ENCODE measurements at regions not wholly inside any gene's neighbourhood (a gene's known extent, or its start where the extent isn't known, plus 50 kb on each side); places are given as distances from the start of the nearest gene placed in this dataset.

GRCh38 chr1:170219163-170219562 lies 73.4 kb downstream of the NTMT2 start:
- DNase-seq = no peak

- DNase-seq = no peak
These were observed 75.3 kb downstream of the NTMT2 start for GRCh38 chr1:170221031-170221430.

- DNase-seq = no peak
These were observed 75.7 kb downstream of the NTMT2 start for GRCh38 chr1:170221495-170221894.

- DNase-seq = no peak
These were observed 78.7 kb downstream of the NTMT2 start for GRCh38 chr1:170224469-170224868.

GRCh38 chr1:170225781-170226530 lies 80.2 kb downstream of the NTMT2 start:
- DNase-seq = no peak

- no peak for DNase-seq
These were observed 81.0 kb downstream of the NTMT2 start for GRCh38 chr1:170226767-170227166.

- no peak for DNase-seq
These were observed 84.6 kb downstream of the NTMT2 start for GRCh38 chr1:170230323-170230722.

- DNase-seq = no peak
These were observed 85.9 kb downstream of the NTMT2 start for GRCh38 chr1:170231662-170232061.

- no peak for DNase-seq
These were observed 93.1 kb downstream of the NTMT2 start for GRCh38 chr1:170238704-170239391.

GRCh38 chr1:170239445-170239844 lies 93.7 kb downstream of the NTMT2 start:
- DNase-seq = no peak

- peak; percentile 13 for DNase-seq
These were observed 94.7 kb downstream of the NTMT2 start for GRCh38 chr1:170240409-170240808.

- no peak for DNase-seq
These were observed 95.6 kb downstream of the NTMT2 start for GRCh38 chr1:170241266-170241851.

GRCh38 chr1:170247751-170248521 lies 102.2 kb downstream of the NTMT2 start:
- DNase-seq = peak; percentile 53

GRCh38 chr1:170250531-170251276 lies 104.9 kb downstream of the NTMT2 start:
- no peak for DNase-seq

GRCh38 chr1:170252851-170253579 lies 107.3 kb downstream of the NTMT2 start:
- no peak for DNase-seq

- DNase-seq = no peak
These were observed 108.6 kb downstream of the NTMT2 start for GRCh38 chr1:170254371-170254770.

GRCh38 chr1:170261669-170262068 lies 115.9 kb downstream of the NTMT2 start:
- no peak for DNase-seq

- no peak for DNase-seq
These were observed 116.6 kb downstream of the NTMT2 start for GRCh38 chr1:170262276-170262939.

- DNase-seq = no peak
These were observed 119.5 kb downstream of the NTMT2 start for GRCh38 chr1:170265234-170265633.

- DNase-seq = no peak
These were observed 121.6 kb downstream of the NTMT2 start for GRCh38 chr1:170267317-170267716.

GRCh38 chr1:170271430-170272161 lies 125.8 kb downstream of the NTMT2 start:
- no peak for DNase-seq
